Fibroblast of pulmonary artery (primary cell): ENCODE measurements at regions not wholly inside any gene's neighbourhood (a gene's known extent, or its start where the extent isn't known, plus 50 kb on each side); places are given as distances from the start of the nearest gene placed in this dataset.

ENCODE experiments used
- DNase-seq: peaks from one replicate; pipeline ENCODE4 v3.0.0-alpha.2; 2010; ENCODE audit warnings: low read depth
- H3K4me3 ChIP-seq: replicated peaks from 2 replicates; pipeline ENCODE4 v1.5.1; 2011; ENCODE audit warnings: low read depth, mild to moderate bottlenecking, control low read depth, low read length, moderate library complexity
- CTCF ChIP-seq: IDR thresholded peaks from 2 replicates; pipeline ENCODE4 v1.5.1; 2011; ENCODE audit warnings: mild to moderate bottlenecking, control low read depth, low read length, inconsistent platforms; ENCODE audit errors: missing control alignments

DNA sequence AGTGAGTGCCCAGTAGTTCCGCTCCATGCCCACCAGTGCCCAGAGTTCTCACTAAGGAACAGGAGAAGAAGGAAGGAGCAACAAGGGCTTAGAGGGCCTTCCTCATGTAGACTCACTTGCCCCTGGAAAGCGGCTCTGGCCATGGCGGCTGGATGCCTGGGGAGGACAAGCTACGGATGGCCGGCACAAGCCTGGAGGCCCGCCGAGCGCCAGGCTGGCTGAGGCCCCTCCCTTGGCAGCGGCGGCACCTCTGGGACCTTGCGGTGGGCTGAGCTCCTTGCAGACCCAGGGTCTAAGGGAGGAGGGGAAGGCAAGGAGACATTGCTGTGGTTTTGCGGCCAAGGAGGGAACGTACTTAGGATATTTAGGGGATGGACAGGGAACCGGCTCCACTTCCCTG lies 160.1 kb downstream of the SALL1 start:
- DNase-seq: no peak
- no peak overlapping the region for H3K4me3 ChIP-seq
- no peak for TF ChIP-seq CTCF

DNA sequence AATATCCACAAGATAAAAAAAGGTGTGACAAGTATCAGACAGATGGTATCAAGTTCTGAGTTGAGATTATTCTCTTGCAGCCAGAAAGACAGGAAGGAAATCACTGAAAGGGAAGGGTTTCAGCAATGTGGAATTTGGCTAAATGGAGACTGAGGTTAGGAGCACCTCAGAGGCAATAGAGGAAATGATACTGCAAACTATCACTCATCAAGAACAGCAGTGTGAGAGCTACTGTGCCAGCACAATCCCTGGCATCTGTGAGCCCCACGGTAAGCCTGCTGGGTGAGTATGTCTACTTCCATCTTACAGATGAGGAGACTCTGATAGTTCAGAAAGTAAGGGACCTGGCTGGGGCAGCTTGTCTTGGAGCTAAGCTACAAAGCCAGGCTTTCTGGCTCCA lies 162.0 kb downstream of the SALL1 start:
- DNase-seq: no peak
- no peak overlapping the region for H3K4me3 ChIP-seq
- no peak for TF ChIP-seq CTCF

GRCh38 chr16:50988441-50988840 lies 162.6 kb downstream of the SALL1 start:
- no peak for TF ChIP-seq CTCF
- H3K4me3 ChIP-seq: no peak overlapping the region
- DNase-seq: no peak

- H3K4me3 ChIP-seq: no peak overlapping the region
- no peak for DNase-seq
- no peak for TF ChIP-seq CTCF
Observed at GRCh38 chr16:50986453-50986852, 164.6 kb downstream of the SALL1 start.

- H3K4me3 ChIP-seq: no peak overlapping the region
- no peak for DNase-seq
- TF ChIP-seq CTCF: no peak
Observed at GRCh38 chr16:50985733-50986132, 165.3 kb downstream of the SALL1 start.

DNA sequence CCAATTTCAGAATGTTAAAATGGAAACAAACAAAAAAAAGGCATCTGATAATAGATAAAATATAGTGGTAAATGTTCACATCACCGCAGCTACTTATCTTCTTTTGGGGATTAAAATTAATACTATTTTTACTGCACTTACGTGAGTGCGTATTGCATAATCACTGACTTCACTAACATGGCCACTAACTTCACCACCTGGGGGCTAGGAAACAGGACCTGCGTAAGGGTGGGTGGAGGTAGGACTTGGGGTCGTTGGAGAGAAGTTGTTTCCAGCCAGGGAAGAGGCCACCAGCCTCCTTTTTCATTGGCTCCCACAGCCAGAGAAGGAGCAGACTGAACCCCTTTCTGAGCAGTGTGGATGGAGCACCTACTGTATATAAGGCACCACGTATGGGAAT lies 166.4 kb downstream of the SALL1 start:
- H3K4me3 ChIP-seq: no peak overlapping the region
- no peak for DNase-seq
- no peak for TF ChIP-seq CTCF

GRCh38 chr16:50982808-50983207 lies 168.3 kb downstream of the SALL1 start:
- no peak for DNase-seq
- no peak for TF ChIP-seq CTCF
- no peak overlapping the region for H3K4me3 ChIP-seq
